Neuronal stem cell (in vitro differentiated cells): ENCODE measurements at regions not wholly inside any gene's neighbourhood (a gene's known extent, or its start where the extent isn't known, plus 50 kb on each side); places are given as distances from the start of the nearest gene placed in this dataset.

ENCODE experiments used
- DNase-seq: peaks from one replicate; pipeline ENCODE4 v3.0.0-alpha.2; 2013; ENCODE audit warnings: low spot score
- H2AFZ ChIP-seq: one replicate; pipeline ENCODE4 v1.6.1; 2013; ENCODE audit warnings: mild to moderate bottlenecking, low read length, inconsistent platforms
- H2AK5ac ChIP-seq: 2 replicates; pipeline ENCODE4 v1.6.1; 2013; ENCODE audit warnings: low read depth, mild to moderate bottlenecking, inconsistent platforms, low read length, moderate library complexity, mixed read lengths
- H2BK120ac ChIP-seq: 2 replicates; pipeline ENCODE4 v1.6.1; 2013; ENCODE audit warnings: low read depth, mild to moderate bottlenecking, inconsistent platforms, low read length, moderate library complexity, mixed read lengths
- H2BK12ac ChIP-seq: one replicate; pipeline ENCODE4 v1.6.1; 2013; ENCODE audit warnings: low read length, inconsistent platforms
- H2BK15ac ChIP-seq: 2 replicates; pipeline ENCODE4 v1.6.1; 2013; ENCODE audit warnings: mild to moderate bottlenecking, low read length, inconsistent platforms, mixed read lengths
- H2BK5ac ChIP-seq: one replicate; pipeline ENCODE4 v1.6.1; 2013; ENCODE audit warnings: inconsistent platforms, mild to moderate bottlenecking, low read length, moderate library complexity
- H3K14ac ChIP-seq: one replicate; pipeline ENCODE4 v1.6.1; 2013; ENCODE audit warnings: low read length, inconsistent platforms
- H3K18ac ChIP-seq: 2 replicates; pipeline ENCODE4 v1.6.1; 2013; ENCODE audit warnings: low read length, inconsistent platforms
- H3K23ac ChIP-seq: 2 replicates; pipeline ENCODE4 v1.6.1; 2013; ENCODE audit warnings: low read depth, mild to moderate bottlenecking, mixed read lengths, low read length, inconsistent platforms; ENCODE audit not compliant: poor library complexity
- H3K27ac ChIP-seq: replicated peaks from 3 replicates; pipeline ENCODE4 v1.5.1; 2013; ENCODE audit warnings: low read length, inconsistent platforms
- H3K27me3 ChIP-seq, 3 experiments: 2 replicates each; pipeline ENCODE4 v1.6.1; 2013; ENCODE audit warnings: low read length in 3 of 3, mild to moderate bottlenecking in 2 of 3, inconsistent platforms in 1 of 3, low read depth in 1 of 3, mixed read lengths in 1 of 3, moderate library complexity in 1 of 3; ENCODE audit not compliant: control insufficient read depth in 3 of 3, insufficient read depth in 3 of 3
- H3K36me3 ChIP-seq, 2 donors: replicated peaks in 1 of 2; 2 replicates each; pipeline ENCODE4 v1.6.1; 2013; ENCODE audit warnings: low read length in 2 of 2; ENCODE audit not compliant: control insufficient read depth in 2 of 2, insufficient read depth in 2 of 2
- H3K4ac ChIP-seq: 2 replicates; pipeline ENCODE4 v1.6.1; 2013; ENCODE audit warnings: inconsistent platforms, mild to moderate bottlenecking, low read length, moderate library complexity
- H3K4me1 ChIP-seq, 2 donors: 1 replicate in 1 of 2; 2 replicates in 1 of 2; pipeline ENCODE4 v1.6.1; 2013; ENCODE audit warnings: low read length in 2 of 2, low read depth in 1 of 2; ENCODE audit not compliant: control insufficient read depth in 2 of 2, insufficient read depth in 1 of 2
- H3K4me2 ChIP-seq: one replicate; pipeline ENCODE4 v1.6.1; 2013; ENCODE audit warnings: mild to moderate bottlenecking, low read length, inconsistent platforms; ENCODE audit not compliant: insufficient read depth, poor library complexity, severe bottlenecking
- H3K4me3 ChIP-seq, 2 donors: 2 replicates each; pipeline ENCODE4 v1.5.1; 2013; ENCODE audit warnings: low read length in 2 of 2, mild to moderate bottlenecking in 2 of 2, inconsistent platforms in 1 of 2, moderate library complexity in 1 of 2
- H3K79me1 ChIP-seq: one replicate; pipeline ENCODE4 v1.6.1; 2013; ENCODE audit warnings: low read depth, mild to moderate bottlenecking, inconsistent platforms, low read length, moderate library complexity
- H3K9ac ChIP-seq: one replicate; pipeline ENCODE4 v1.6.1; 2013; ENCODE audit warnings: mild to moderate bottlenecking, low read depth, low read length, inconsistent platforms; ENCODE audit not compliant: poor library complexity
- H3K9me3 ChIP-seq, 2 donors: replicated peaks in 1 of 2; 2 replicates each; pipeline versions ENCODE3 to v1.6.1; 2013; ENCODE audit warnings: low read length in 2 of 2, mild to moderate bottlenecking in 2 of 2, inconsistent platforms in 1 of 2, low read depth in 1 of 2, mixed read lengths in 1 of 2, moderate library complexity in 1 of 2; ENCODE audit not compliant: control insufficient read depth in 2 of 2, insufficient read depth in 1 of 2
- H4K8ac ChIP-seq: one replicate; pipeline ENCODE4 v1.6.1; 2013; ENCODE audit warnings: low read depth, mild to moderate bottlenecking, inconsistent platforms, low read length, moderate library complexity
- H4K91ac ChIP-seq: one replicate; pipeline ENCODE4 v1.6.1; 2013; ENCODE audit warnings: low read length, low read depth, mild to moderate bottlenecking, inconsistent platforms; ENCODE audit not compliant: poor library complexity
- WGBS, 2 donors: extraction: QIAGEN DNeasy Blood & Tissue Kit; methylation state at CpG; one replicate each; pipeline ENCODE4 v1.1.7; 2013; ENCODE audit warnings: missing lambda C conversion rate in 2 of 2, mixed read lengths in 1 of 2; ENCODE audit not compliant: insufficient read length in 2 of 2, insufficient replicate concordance in 1 of 2; ENCODE audit errors: extremely low coverage in 2 of 2; 5-methylcytosine and 5-hydroxymethylcytosine counted together

GRCh38 chr10:107701943-107702342, 537.4 kb upstream of the SORCS1 start:
- H2AK5ac ChIP-seq: no peak overlapping the region

GRCh38 chr10:107692072-107692471, 527.6 kb upstream of the SORCS1 start:
- Histone ChIP-seq H3K4me2 (no peak overlapping the region), H3K4ac (no peak overlapping the region), H3K23ac (no peak overlapping the region), H3K14ac (no peak overlapping the region), H3K36me3 (no peaks in the 10 kb centered on the region), H2BK12ac (no peak overlapping the region), H2BK15ac (no peak overlapping the region), H3K4me1 (peaks cover 0 to 3% of the 10 kb centered on the region in 2 donors), H4K8ac (no peak overlapping the region), H3K9ac (no peak overlapping the region), H2AFZ (no peak overlapping the region), H2BK5ac (no peak overlapping the region), H4K91ac (no peak overlapping the region), H2BK120ac (no peak overlapping the region), H3K79me1 (no peaks in the 10 kb centered on the region), H3K4me3 (no peak overlapping the region), H3K18ac (no peak overlapping the region), H3K27ac (no peak overlapping the region), H3K27me3 (no peaks in the 10 kb centered on the region), H3K9me3 (no peaks in the 10 kb centered on the region), H2AK5ac (no peak overlapping the region)
- WGBS, 2 donors: no CpG with 5 or more reads among the region's 1 CpG
- no peak for DNase-seq

More at GRCh38 chr10:107701943-107702342, 537.4 kb upstream of the SORCS1 start:
- Histone ChIP-seq H3K36me3 (no peaks in the 10 kb centered on the region), H3K4me1 (no peaks in the 10 kb centered on the region), H2BK5ac (no peak overlapping the region), H3K9me3 (no peaks in the 10 kb centered on the region), H2BK120ac (no peak overlapping the region), H3K9ac (no peak overlapping the region), H4K8ac (no peak overlapping the region), H3K4ac (no peak overlapping the region), H3K14ac (no peak overlapping the region), H3K4me2 (no peak overlapping the region), H2BK15ac (no peak overlapping the region), H3K18ac (no peak overlapping the region), H3K4me3 (no peak overlapping the region), H4K91ac (no peak overlapping the region), H2BK12ac (no peak overlapping the region), H3K23ac (no peak overlapping the region), H3K27me3 (no peaks in the 10 kb centered on the region), H2AFZ (no peak overlapping the region), H3K79me1 (no peaks in the 10 kb centered on the region), H3K27ac (no peak overlapping the region)
- no peak for DNase-seq

GRCh38 chr10:107689323-107689722, 524.8 kb upstream of the SORCS1 start:
- H2BK15ac ChIP-seq: no peak overlapping the region
- no peak overlapping the region for H4K8ac ChIP-seq
- no peak overlapping the region for H4K91ac ChIP-seq
- H3K4me2 ChIP-seq: no peak overlapping the region
- no peak overlapping the region for H2BK120ac ChIP-seq
- DNase-seq: no peak
- H3K4ac ChIP-seq: no peak overlapping the region
- no peak overlapping the region for H2AFZ ChIP-seq
- no peak overlapping the region for H3K9ac ChIP-seq
- H2BK12ac ChIP-seq: no peak overlapping the region
- no peak overlapping the region for H3K4me3 ChIP-seq
- H3K36me3 ChIP-seq: no peaks in the 10 kb centered on the region
- H3K27ac ChIP-seq: no peak overlapping the region
- no peaks in the 10 kb centered on the region for H3K9me3 ChIP-seq
- no peak overlapping the region for H2AK5ac ChIP-seq
- H3K79me1 ChIP-seq: no peaks in the 10 kb centered on the region
- no CpG with 5 or more reads among the region's 2 CpGs for WGBS, 2 donors
- no peaks in the 10 kb centered on the region for H3K27me3 ChIP-seq
- peaks cover 0 to 3% of the 10 kb centered on the region in 2 donors for H3K4me1 ChIP-seq
- H3K23ac ChIP-seq: no peak overlapping the region
- no peak overlapping the region for H2BK5ac ChIP-seq
- H3K18ac ChIP-seq: no peak overlapping the region
- H3K14ac ChIP-seq: no peak overlapping the region

DNA sequence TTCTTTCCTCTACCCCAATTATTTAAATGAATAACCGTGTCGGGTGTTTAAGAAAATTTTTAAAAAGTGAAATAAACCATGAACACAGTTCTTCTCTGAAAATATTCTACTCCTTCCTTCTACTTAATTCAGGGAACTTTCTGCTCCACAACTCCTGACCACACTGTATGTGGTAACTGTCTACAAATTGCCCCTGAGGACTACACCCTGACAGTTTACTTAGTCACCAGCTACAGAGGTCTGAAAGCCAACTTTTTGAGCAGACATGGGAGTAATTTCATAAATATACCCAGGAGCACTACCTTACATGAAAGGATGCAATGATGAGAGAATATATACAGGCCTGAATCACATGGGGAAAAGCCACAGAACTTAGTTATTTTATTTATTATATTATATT, 523.2 kb upstream of the SORCS1 start:
- no peaks in the 10 kb centered on the region for H3K9me3 ChIP-seq
- no peaks in the 10 kb centered on the region for H3K36me3 ChIP-seq
- H3K4me2 ChIP-seq: no peak overlapping the region
- H3K23ac ChIP-seq: no peak overlapping the region
- no peak overlapping the region for H2BK15ac ChIP-seq
- no peak overlapping the region for H3K14ac ChIP-seq
- no peaks in the 10 kb centered on the region for H3K79me1 ChIP-seq
- no peak for DNase-seq
- no peak overlapping the region for H4K91ac ChIP-seq
- no CpG with 5 or more reads among the region's 2 CpGs for WGBS, 2 donors
- no peaks in the 10 kb centered on the region for H3K27me3 ChIP-seq
- H3K18ac ChIP-seq: no peak overlapping the region
- H3K4me3 ChIP-seq: no peak overlapping the region
- no peaks in the 10 kb centered on the region for H3K4me1 ChIP-seq
- no peak overlapping the region for H2BK5ac ChIP-seq
- no peak overlapping the region for H3K9ac ChIP-seq
- H2BK120ac ChIP-seq: no peak overlapping the region
- H2AK5ac ChIP-seq: no peak overlapping the region
- no peak overlapping the region for H4K8ac ChIP-seq
- no peak overlapping the region for H3K4ac ChIP-seq
- H2BK12ac ChIP-seq: no peak overlapping the region
- no peak overlapping the region for H3K27ac ChIP-seq
- no peak overlapping the region for H2AFZ ChIP-seq
